ENCODE measurements at regions not wholly inside any gene's neighbourhood (a gene's known extent, or its start where the extent isn't known, plus 50 kb on each side); places are given as distances from the start of the nearest gene placed in this dataset.

- no peak for DNase-seq (ENCODE audit: extremely low spot score, unreplicated experiment)
- Mint-ChIP-seq H3K36me3 (ENCODE audit: unreplicated experiment) (no peaks in the 10 kb centered on the region), H3K27me3 (ENCODE audit: unreplicated experiment) (no peaks in the 10 kb centered on the region), H3K4me1 (ENCODE audit: unreplicated experiment) (peaks cover 4% of the 10 kb centered on the region), H3K4me3 (ENCODE audit: unreplicated experiment) (no peak overlapping the region), H3K9me3 (ENCODE audit: unreplicated experiment) (no peaks in the 10 kb centered on the region), H3K27ac (ENCODE audit: unreplicated experiment) (no peak overlapping the region)
- no peak for TF ChIP-seq CTCF (IDR thresholded peaks at IDR 0.05)
Measured at GRCh38 chr1:94654919-94655318, 113.4 kb upstream of the F3 start.

DNA sequence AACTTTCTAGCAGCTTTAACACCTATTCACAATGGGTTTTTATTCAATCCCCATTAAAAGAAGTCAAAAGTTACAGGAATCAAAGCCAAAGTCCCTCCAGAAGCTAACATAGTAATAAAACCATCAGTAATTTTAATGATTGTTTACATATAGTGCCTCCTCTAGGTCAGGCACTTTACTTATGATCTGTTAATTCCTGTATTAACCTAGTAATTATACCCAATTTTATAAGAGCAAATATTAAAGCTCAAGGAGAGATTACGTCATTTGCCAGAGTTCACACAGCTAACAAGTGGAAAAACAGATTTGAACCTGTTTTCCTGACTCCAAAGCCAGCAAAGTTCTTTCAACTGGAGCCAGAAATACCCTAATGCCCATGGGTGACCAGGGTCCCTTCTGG, 112.9 kb upstream of the F3 start:
- Mint-ChIP-seq H3K4me3 (ENCODE audit: unreplicated experiment) (no peak overlapping the region), H3K27me3 (ENCODE audit: unreplicated experiment) (no peaks in the 10 kb centered on the region), H3K27ac (ENCODE audit: unreplicated experiment) (no peak overlapping the region), H3K9me3 (ENCODE audit: unreplicated experiment) (no peaks in the 10 kb centered on the region), H3K36me3 (ENCODE audit: unreplicated experiment) (no peaks in the 10 kb centered on the region), H3K4me1 (ENCODE audit: unreplicated experiment) (peaks cover 4% of the 10 kb centered on the region)
- no peak for TF ChIP-seq CTCF (IDR thresholded peaks at IDR 0.05)
- DNase-seq (ENCODE audit: extremely low spot score, unreplicated experiment), result no peak

GRCh38 chr1:94654031-94654430, 112.5 kb upstream of the F3 start:
- no peaks in the 10 kb centered on the region for H3K36me3 Mint-ChIP-seq (ENCODE audit: unreplicated experiment)
- H3K4me1 Mint-ChIP-seq (ENCODE audit: unreplicated experiment), result peaks cover 4% of the 10 kb centered on the region
- no peaks in the 10 kb centered on the region for H3K27me3 Mint-ChIP-seq (ENCODE audit: unreplicated experiment)
- no peak for DNase-seq (ENCODE audit: extremely low spot score, unreplicated experiment)
- no peak overlapping the region for H3K4me3 Mint-ChIP-seq (ENCODE audit: unreplicated experiment)
- H3K27ac Mint-ChIP-seq (ENCODE audit: unreplicated experiment), result no peak overlapping the region
- TF ChIP-seq CTCF (IDR thresholded peaks at IDR 0.05), result no peak
- H3K9me3 Mint-ChIP-seq (ENCODE audit: unreplicated experiment), result no peaks in the 10 kb centered on the region

DNA sequence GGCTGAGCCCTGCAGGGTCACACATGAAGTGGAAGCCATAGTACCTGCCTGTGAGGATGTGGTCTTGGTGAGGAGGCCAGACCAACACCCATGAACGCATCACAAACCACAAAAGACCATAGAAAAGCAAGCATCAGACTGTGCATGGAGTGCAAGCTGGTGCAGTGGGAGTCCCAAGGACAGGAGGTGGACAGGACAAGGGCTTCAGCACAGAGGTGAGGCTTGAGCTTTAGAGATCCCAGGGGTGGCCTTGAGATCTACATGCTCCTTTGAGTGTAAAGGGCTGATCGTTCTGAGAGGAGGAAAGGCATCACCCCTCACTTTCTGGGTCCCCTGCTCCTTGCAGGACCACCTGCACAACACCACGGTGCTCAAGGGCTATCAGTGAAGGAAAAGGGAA, 111.9 kb upstream of the F3 start:
- Mint-ChIP-seq H3K27ac (ENCODE audit: unreplicated experiment) (no peak overlapping the region), H3K4me3 (ENCODE audit: unreplicated experiment) (no peak overlapping the region), H3K4me1 (ENCODE audit: unreplicated experiment) (peaks cover 4% of the 10 kb centered on the region), H3K36me3 (ENCODE audit: unreplicated experiment) (no peaks in the 10 kb centered on the region), H3K9me3 (ENCODE audit: unreplicated experiment) (no peaks in the 10 kb centered on the region), H3K27me3 (ENCODE audit: unreplicated experiment) (no peaks in the 10 kb centered on the region)
- DNase-seq (ENCODE audit: extremely low spot score, unreplicated experiment), result no peak
- TF ChIP-seq CTCF (IDR thresholded peaks at IDR 0.05), result no peak

DNA sequence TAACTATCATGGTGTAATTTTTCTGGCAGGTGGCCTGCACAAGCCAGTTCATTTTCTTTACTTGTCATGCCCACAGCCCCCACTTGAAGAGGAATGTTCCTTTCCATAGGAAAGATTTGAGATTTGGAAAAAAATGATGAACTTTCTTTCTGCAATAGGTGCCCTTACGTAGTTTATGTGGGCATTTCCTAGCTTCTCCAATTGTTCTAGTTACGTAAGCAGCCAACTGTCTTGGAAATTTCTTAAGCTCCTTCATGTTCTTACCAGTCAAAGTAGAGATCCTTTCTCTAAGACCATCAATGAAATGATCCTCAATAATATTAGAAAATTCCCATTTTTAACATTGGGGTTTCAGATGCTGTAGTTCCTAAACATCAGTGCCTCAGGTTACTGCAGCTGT, 109.5 kb upstream of the F3 start:
- H3K9me3 Mint-ChIP-seq (ENCODE audit: unreplicated experiment), result no peaks in the 10 kb centered on the region
- H3K4me3 Mint-ChIP-seq (ENCODE audit: unreplicated experiment), result no peak overlapping the region
- DNase-seq (ENCODE audit: extremely low spot score, unreplicated experiment), result no peak
- no peak for TF ChIP-seq CTCF (IDR thresholded peaks at IDR 0.05)
- no peak overlapping the region for H3K27ac Mint-ChIP-seq (ENCODE audit: unreplicated experiment)
- no peaks in the 10 kb centered on the region for H3K27me3 Mint-ChIP-seq (ENCODE audit: unreplicated experiment)
- H3K36me3 Mint-ChIP-seq (ENCODE audit: unreplicated experiment), result no peaks in the 10 kb centered on the region
- H3K4me1 Mint-ChIP-seq (ENCODE audit: unreplicated experiment), result peaks cover 17% of the 10 kb centered on the region

Measured in osteocyte (in vitro differentiated cells).